DMS153 treated with DMSO at 0.1 percent for 48 hours (cell line): ENCODE measurements at regions not wholly inside any gene's neighbourhood (a gene's known extent, or its start where the extent isn't known, plus 50 kb on each side); places are given as distances from the start of the nearest gene placed in this dataset.
"Not testable (repeated sequence)": the region's sequence is repeated elsewhere in the genome, so short reads cannot be mapped to it uniquely, and the experiment has no call there.

Experiments
- DNase-seq: peaks from one replicate; lab custom pipeline; 2025; ENCODE audit not compliant: unreplicated experiment; lab: John Stamatoyannopoulos, UW

GRCh38 chr1:229913489-229913888, 153.5 kb upstream of the GALNT2 start:
- peak; percentile 39 for DNase-seq

DNA sequence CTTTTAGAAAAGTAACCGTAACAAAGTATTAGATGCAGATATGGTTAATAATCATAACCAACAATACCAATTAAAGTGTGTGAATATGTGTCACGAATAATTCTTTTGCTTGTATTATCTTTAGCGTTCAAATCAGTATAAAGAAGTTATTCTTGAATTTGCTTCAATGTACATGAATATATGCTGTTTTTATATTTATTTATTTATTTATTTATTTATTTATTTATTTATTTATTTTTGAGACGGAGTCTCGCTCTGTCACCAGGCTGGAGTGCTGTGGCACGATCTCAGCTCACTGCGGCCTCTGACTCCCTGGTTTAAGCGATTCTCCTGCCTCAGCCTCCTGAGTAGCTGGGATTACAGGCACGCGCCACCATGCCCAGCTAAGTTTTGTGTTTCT, 147.6 kb upstream of the GALNT2 start:
- not testable (repeated sequence) for DNase-seq

DNA sequence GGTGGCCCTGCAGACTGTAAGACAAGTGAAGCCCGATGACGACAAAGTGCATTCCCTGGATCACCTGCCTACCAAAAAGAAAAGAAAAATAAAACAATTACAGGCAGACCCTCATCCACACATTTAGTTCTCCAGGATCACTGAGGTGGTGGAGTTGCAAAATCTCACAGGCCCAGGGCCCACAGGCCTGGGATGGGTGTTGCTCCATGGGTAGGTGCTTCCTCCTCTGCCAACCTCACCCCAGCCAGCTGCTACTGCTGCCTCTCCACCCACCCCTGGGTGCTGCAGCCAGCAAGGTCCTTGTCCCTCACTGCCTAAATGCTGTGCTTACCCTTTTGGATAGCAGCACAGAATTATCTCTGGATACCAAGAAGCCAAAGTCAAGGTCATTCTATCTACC, 146.4 kb upstream of the GALNT2 start:
- no peak for DNase-seq

GRCh38 chr1:229922249-229922648, 144.8 kb upstream of the GALNT2 start:
- no peak for DNase-seq

GRCh38 chr1:229924639-229925038, 142.4 kb upstream of the GALNT2 start:
- DNase-seq = no peak

DNA sequence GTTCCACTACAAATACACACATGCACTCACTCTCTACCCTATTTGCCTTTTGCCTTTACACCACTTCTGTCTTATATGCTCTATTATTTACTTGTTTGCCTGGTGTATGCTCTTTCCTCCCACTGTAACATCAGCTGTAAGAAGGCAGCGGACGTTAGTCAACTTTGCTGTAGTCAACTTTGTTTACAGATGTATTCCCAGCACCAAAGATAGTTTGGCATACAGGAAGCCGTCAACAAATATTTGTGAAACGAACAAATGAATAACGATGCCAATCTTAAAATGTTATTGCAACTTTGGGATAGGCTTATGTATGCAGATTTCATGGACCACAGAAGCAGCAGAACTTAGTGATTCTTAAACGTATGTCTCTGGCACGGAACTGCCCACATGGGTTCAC, 138.3 kb upstream of the GALNT2 start:
- DNase-seq = no peak

GRCh38 chr1:229931751-229932150, 135.3 kb upstream of the GALNT2 start:
- not testable (repeated sequence) for DNase-seq

GRCh38 chr1:229935157-229935556, 131.9 kb upstream of the GALNT2 start:
- not testable (repeated sequence) for DNase-seq

GRCh38 chr1:229938551-229938950, 128.5 kb upstream of the GALNT2 start:
- no peak for DNase-seq

GRCh38 chr1:229940684-229941083, 126.4 kb upstream of the GALNT2 start:
- DNase-seq = no peak

- no peak for DNase-seq
Measured at GRCh38 chr1:229941160-229941559, 125.9 kb upstream of the GALNT2 start.

GRCh38 chr1:229941831-229942230, 125.2 kb upstream of the GALNT2 start:
- DNase-seq = no peak

DNA sequence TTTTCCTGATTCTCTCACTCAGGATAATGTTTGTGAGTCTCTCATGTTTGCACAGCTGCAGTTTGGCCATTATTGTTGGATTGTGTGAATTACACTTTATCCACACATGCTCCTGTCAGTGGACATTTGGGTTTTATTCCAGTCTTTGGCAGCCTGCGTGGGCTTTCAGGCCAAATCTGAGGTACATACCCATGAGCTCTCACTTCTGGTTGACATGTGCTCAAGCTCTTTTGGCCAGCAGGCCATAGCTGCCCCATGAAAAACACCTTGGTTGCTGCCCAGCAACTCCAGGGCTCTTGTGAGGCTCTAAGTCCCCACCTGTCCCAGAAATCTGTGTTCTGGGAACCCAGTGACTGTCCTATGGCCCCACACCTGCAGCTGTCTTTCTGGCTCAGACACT, 124.5 kb upstream of the GALNT2 start:
- no peak for DNase-seq

DNA sequence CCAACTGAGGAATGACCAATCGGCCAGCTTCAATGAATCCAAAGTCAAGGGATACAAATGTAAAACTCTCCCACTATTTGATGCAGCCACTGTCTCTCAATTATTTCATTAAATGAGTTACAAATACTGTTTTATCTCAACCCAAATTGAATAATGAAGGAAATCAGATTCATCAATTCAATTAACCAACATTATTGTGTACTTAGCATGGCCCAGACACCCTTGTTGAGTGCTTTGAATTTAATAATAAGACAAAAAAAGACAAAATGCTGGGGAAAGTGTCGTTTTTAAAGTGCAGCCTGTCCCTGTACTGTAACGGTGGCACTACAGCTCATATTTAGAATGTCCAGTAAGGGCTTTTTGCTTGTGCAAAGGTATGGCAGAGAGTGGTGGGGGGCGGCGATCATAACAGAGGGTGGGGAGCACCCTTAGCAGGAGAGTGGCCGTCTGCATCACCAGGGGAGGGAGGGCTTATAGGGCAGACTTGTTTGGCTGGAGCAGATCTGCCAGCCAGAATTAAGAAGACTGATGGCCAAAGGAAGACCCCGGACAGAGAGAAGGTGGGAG, 123.8 kb upstream of the GALNT2 start:
- no peak for DNase-seq

- DNase-seq = no peak
Measured at GRCh38 chr1:229943988-229944743, 122.9 kb upstream of the GALNT2 start.

DNA sequence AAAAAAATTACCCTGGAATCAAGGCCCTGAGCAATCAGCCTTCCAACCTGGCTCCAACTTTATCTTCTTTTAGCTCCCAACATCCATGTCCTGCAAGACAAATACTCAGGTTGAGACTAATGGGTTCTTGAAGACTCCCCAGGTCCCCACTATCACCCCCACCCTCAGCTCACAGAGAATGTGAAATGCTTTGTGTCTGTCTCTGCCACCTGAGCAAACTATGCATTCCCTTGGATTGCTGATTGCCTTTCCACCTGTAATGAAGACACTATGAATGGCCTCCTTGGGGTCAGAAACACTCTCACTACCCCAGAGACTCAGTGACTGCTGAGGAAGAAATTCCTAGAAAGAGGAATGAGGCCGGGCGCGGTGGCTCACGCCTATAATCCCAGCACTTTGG, 121.2 kb upstream of the GALNT2 start:
- no peak for DNase-seq

DNA sequence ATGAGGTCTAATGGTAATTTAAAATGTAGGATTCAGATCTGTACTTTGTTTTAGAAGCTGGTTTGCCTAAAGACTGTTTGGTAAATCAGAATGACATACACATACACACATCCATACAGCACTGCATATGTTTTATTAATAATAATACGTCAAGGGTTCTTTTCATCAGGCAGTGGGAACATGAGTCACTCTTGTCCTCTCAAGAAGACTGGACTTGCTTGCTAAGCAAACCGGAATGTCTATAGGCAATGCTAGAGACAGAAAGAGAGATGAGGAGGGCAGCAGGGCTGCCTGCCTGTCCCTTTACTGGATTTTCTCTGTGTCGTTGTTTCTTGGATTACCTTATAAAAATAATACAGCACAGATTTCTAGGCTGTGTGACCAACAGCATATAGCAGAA, 119.1 kb upstream of the GALNT2 start:
- no peak for DNase-seq

DNA sequence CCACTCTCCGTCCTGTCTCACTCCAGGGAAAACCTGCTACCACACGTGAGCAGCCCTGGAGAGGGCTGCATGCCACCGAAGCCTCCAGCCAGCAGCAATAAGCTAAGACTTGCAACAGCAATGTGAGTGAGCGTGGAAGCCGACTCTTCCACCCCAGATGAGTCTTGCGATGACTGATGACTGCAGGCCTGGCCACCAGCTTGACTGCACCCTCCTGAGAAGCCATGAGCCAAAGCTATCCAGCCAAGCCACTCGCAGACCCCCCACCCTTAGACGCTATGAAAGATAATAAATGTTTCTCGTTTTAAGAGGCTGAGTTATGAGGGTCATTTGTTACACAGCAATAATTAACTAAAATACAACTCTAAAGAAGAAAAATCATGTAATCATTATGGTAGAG, 118.6 kb upstream of the GALNT2 start:
- DNase-seq = no peak

GRCh38 chr1:229949500-229949899, 117.5 kb upstream of the GALNT2 start:
- DNase-seq = no peak

- DNase-seq = no peak
Measured at GRCh38 chr1:229950020-229950419, 117.0 kb upstream of the GALNT2 start.

- no peak for DNase-seq
Measured at GRCh38 chr1:229950908-229951307, 116.1 kb upstream of the GALNT2 start.

GRCh38 chr1:229951856-229952534, 115.0 kb upstream of the GALNT2 start:
- no peak for DNase-seq
